ENCODE measurements at regions not wholly inside any gene's neighbourhood (a gene's known extent, or its start where the extent isn't known, plus 50 kb on each side); places are given as distances from the start of the nearest gene placed in this dataset.

- DNase-seq (ENCODE audit: insufficient read length, low spot score) (no peak), FAIRE-seq (no peak)
Measured at GRCh38 chr10:10938676-10939075, 79.0 kb upstream of the CELF2 start.

- DNase-seq (ENCODE audit: insufficient read length, low spot score) (no peak), FAIRE-seq (no peak)
Measured at GRCh38 chr10:10941127-10941730, 76.4 kb upstream of the CELF2 start.

GRCh38 chr10:10942441-10942840 is 75.2 kb upstream of the CELF2 start:
- FAIRE-seq = no peak

GRCh38 chr10:10946081-10946480 is 71.6 kb upstream of the CELF2 start:
- DNase-seq (ENCODE audit: insufficient read length, low spot score) (no peak), FAIRE-seq (no peak)

More at GRCh38 chr10:10942441-10942840, 75.2 kb upstream of the CELF2 start:
- no peak for DNase-seq (ENCODE audit: insufficient read length, low spot score)

- DNase-seq (ENCODE audit: insufficient read length, low spot score) (no peak), FAIRE-seq (no peak)
Measured at GRCh38 chr10:10946801-10947200, 70.9 kb upstream of the CELF2 start.

GRCh38 chr10:10951675-10952074 is 66.0 kb upstream of the CELF2 start:
- no peak for FAIRE-seq

GRCh38 chr10:10952800-10953199 is 64.9 kb upstream of the CELF2 start:
- FAIRE-seq = no peak
- no peak for DNase-seq (ENCODE audit: insufficient read length, low spot score)

More at GRCh38 chr10:10951675-10952074, 66.0 kb upstream of the CELF2 start:
- no peak for DNase-seq (ENCODE audit: insufficient read length, low spot score)

GRCh38 chr10:10956681-10957542 is 60.8 kb upstream of the CELF2 start:
- FAIRE-seq = no peak

GRCh38 chr10:10958041-10958440 is 59.6 kb upstream of the CELF2 start:
- no peak for DNase-seq (ENCODE audit: insufficient read length, low spot score)
- FAIRE-seq = no peak

More at GRCh38 chr10:10956681-10957542, 60.8 kb upstream of the CELF2 start:
- no peak for DNase-seq (ENCODE audit: insufficient read length, low spot score)

GRCh38 chr10:10959666-10960065 is 58.0 kb upstream of the CELF2 start:
- FAIRE-seq (no peak), DNase-seq (ENCODE audit: insufficient read length, low spot score) (no peak)

GRCh38 chr10:10960534-10960933 is 57.1 kb upstream of the CELF2 start:
- FAIRE-seq = no peak
- no peak for DNase-seq (ENCODE audit: insufficient read length, low spot score)

GRCh38 chr10:10961072-10961471 is 56.6 kb upstream of the CELF2 start:
- DNase-seq (ENCODE audit: insufficient read length, low spot score) (no peak), FAIRE-seq (no peak)

GRCh38 chr10:10967029-10967428 is 50.6 kb upstream of the CELF2 start:
- no peak for FAIRE-seq
- no peak for DNase-seq (ENCODE audit: insufficient read length, low spot score)

- FAIRE-seq (no peak), DNase-seq (ENCODE audit: insufficient read length, low spot score) (no peak)
Measured at GRCh38 chr10:10967581-10968256, 50.0 kb upstream of the CELF2 start.

All from HTR-8/SVneo (cell line).